ENCODE measurements at regions not wholly inside any gene's neighbourhood (a gene's known extent, or its start where the extent isn't known, plus 50 kb on each side); places are given as distances from the start of the nearest gene placed in this dataset.

GRCh38 chr16:13307255-13307654 lies 405.9 kb downstream of the SHISA9 start:
- Histone ChIP-seq H3K9me1 (ENCODE audit: insufficient read depth, low read length) (no peaks in the 10 kb centered on the region), H2BK20ac (ENCODE audit: low read depth, low read length) (no peak overlapping the region), H2AK5ac (ENCODE audit: low read depth, low read length) (no peak overlapping the region), H3K4me1 (ENCODE audit: control insufficient read depth, insufficient read depth, low read length) (no peaks in the 10 kb centered on the region), H3K18ac (ENCODE audit: low read depth, low read length) (no peak overlapping the region), H3K4ac (ENCODE audit: low read depth, low read length) (no peak overlapping the region), H2BK120ac (ENCODE audit: low read depth, low read length) (no peak overlapping the region), H3K9ac (ENCODE audit: low read depth, low read length) (no peak overlapping the region), H3K14ac (replicated peaks; ENCODE audit: low read depth, low read length) (no peak overlapping the region), H4K8ac (ENCODE audit: low read depth in 2 of 2, low read length in 2 of 2) (no peak overlapping the region), H3K23ac (ENCODE audit: low read depth, low read length) (no peak overlapping the region), H3K56ac (ENCODE audit: extremely low read depth, insufficient read depth, low read length) (no peak overlapping the region), H2AFZ (replicated peaks; ENCODE audit: low read length, poor library complexity) (no peak overlapping the region), H3K9me3 (ENCODE audit: control insufficient read depth, insufficient read depth, low read length) (peaks cover 10% of the 10 kb centered on the region; the same call in 1 of the 2 replicates), H3K4me3 (ENCODE audit: insufficient read depth, low read depth, low read length) (no peak overlapping the region), H3K27ac (ENCODE audit: insufficient read depth, low read length) (no peak overlapping the region), H2BK15ac (ENCODE audit: low read depth, low read length) (no peak overlapping the region), H2BK5ac (ENCODE audit: low read depth, low read length, poor library complexity, severe bottlenecking) (no peak overlapping the region), H3K4me2 (ENCODE audit: low read depth, low read length) (no peak overlapping the region), H4K20me1 (ENCODE audit: insufficient read depth, low read length) (no peaks in the 10 kb centered on the region), H4K5ac (ENCODE audit: low read depth, low read length) (no peak overlapping the region), H4K91ac (ENCODE audit: insufficient read depth, low read depth, low read length) (no peak overlapping the region), H3K36me3 (ENCODE audit: control insufficient read depth, insufficient read depth, low read length) (no peaks in the 10 kb centered on the region), H3K27me3 (ENCODE audit: control insufficient read depth, insufficient read depth, low read length) (no peaks in the 10 kb centered on the region), H3K79me1 (ENCODE audit: low read depth in 1 of 2, low read length in 2 of 2) (no peaks in the 10 kb centered on the region), H2AK9ac (replicated peaks; ENCODE audit: low read depth, low read length, poor library complexity) (no peak overlapping the region)
- in situ Hi-C loops (cut with MboI; ENCODE audit: low sequenced_read_pairs) = no loop called here
- DNase-seq = no peak
- no peak for ATAC-seq (ENCODE audit: low read depth)
- intact Hi-C loops (cut with micrococcal nuclease) = no loop called here
- POLR2A ChIA-PET (ENCODE audit: unreplicated experiment) = no interaction called here
- no CpG with 5 or more reads among the region's 4 CpGs for WGBS, 2 experiments (ENCODE audit: extremely low coverage in 2 of 2, insufficient read length in 1 of 2)
- BruUV-seq (replicated peaks) = no TSS peak
- CTCF ChIA-PET = no interaction called here
- TF ChIP-seq CTCF (conservative IDR thresholded peaks at IDR 0.05; ENCODE audit: low read depth, low read length) = no peak
- no peak for TF ChIP-seq FOS (IDR thresholded peaks at IDR 0.05; ENCODE audit: low read depth, low read length)
- TF ChIP-seq CEBPB (IDR thresholded peaks at IDR 0.05; ENCODE audit: low read depth, low read length) = no peak
- no peak for TF ChIP-seq RFX5 (IDR thresholded peaks at IDR 0.05; ENCODE audit: low read depth, low read length)
- no peak for TF ChIP-seq MXI1 (IDR thresholded peaks at IDR 0.05; ENCODE audit: borderline replicate concordance, low read depth, low read length)
- no peak for TF ChIP-seq MAZ (IDR thresholded peaks at IDR 0.05; ENCODE audit: borderline replicate concordance, low read depth, low read length)
- TF ChIP-seq SMC3 (IDR thresholded peaks at IDR 0.05; ENCODE audit: low read depth, low read length) = no peak
- TF ChIP-seq RCOR1 (IDR thresholded peaks at IDR 0.05; ENCODE audit: insufficient replicate concordance, low read length) = no peak
- TF ChIP-seq RAD21 (IDR thresholded peaks at IDR 0.05; ENCODE audit: low read length) = no peak
- no peak for TF ChIP-seq POLR2A (IDR thresholded peaks at IDR 0.05; ENCODE audit: low read depth, low read length)
- TF ChIP-seq USF2 (IDR thresholded peaks at IDR 0.05; ENCODE audit: low read depth, low read length) = no peak
- no peak for TF ChIP-seq BHLHE40 (IDR thresholded peaks at IDR 0.05; ENCODE audit: low read depth, low read length)
- TF ChIP-seq CHD1 (IDR thresholded peaks at IDR 0.05; ENCODE audit: low read depth, low read length) = no peak
- dilution Hi-C loops (cut with HindIII; ENCODE audit: low sequenced_read_pairs, unreplicated experiment) = no loop called here

Data from IMR-90 (cell line).